GM12892 (cell line): ENCODE measurements at regions not wholly inside any gene's neighbourhood (a gene's known extent, or its start where the extent isn't known, plus 50 kb on each side); places are given as distances from the start of the nearest gene placed in this dataset.

Source experiments
- POLR2A ChIP-seq: IDR thresholded peaks from 2 replicates; pipeline ENCODE4 v1.6.1; 2011; ENCODE audit warnings: low read depth, low read length, control low read depth
- TAF1 ChIP-seq: IDR thresholded peaks from 2 replicates; pipeline ENCODE4 v1.6.1; 2011; ENCODE audit warnings: low read depth, mild to moderate bottlenecking, control low read depth, low read length, borderline replicate concordance

- TF ChIP-seq POLR2A = no peak
- TF ChIP-seq TAF1 = no peak
These were observed 524.3 kb downstream of the PSAT1 start for GRCh38 chr9:78821126-78821822.
